ENCODE measurements at regions not wholly inside any gene's neighbourhood (a gene's known extent, or its start where the extent isn't known, plus 50 kb on each side); places are given as distances from the start of the nearest gene placed in this dataset.

- TF ChIP-seq CTCF (IDR thresholded peaks at IDR 0.05) (no peak), POLR2A (IDR thresholded peaks at IDR 0.05) (no peak), POLR2AphosphoS5 (IDR thresholded peaks at IDR 0.05; ENCODE audit: insufficient read depth in 1 of 2, low read depth in 1 of 2) (no peak)
Observed at GRCh38 chr1:233780049-233780448, 124.4 kb upstream of the SLC35F3 start.
